ENCODE measurements at regions not wholly inside any gene's neighbourhood (a gene's known extent, or its start where the extent isn't known, plus 50 kb on each side); places are given as distances from the start of the nearest gene placed in this dataset.

GRCh38 chr17:79368521-79368920 lies 242.3 kb downstream of the RBFOX3 start:
- Histone ChIP-seq H3K36me3 (ENCODE audit: control insufficient read depth in 1 of 2, insufficient read depth in 2 of 2, low read length in 2 of 2) (no peaks in the 10 kb centered on the region), H3K27ac (ENCODE audit: low read length) (no peak overlapping the region), H3K9me3 (ENCODE audit: control insufficient read depth in 1 of 2, low read length in 2 of 2) (no peaks in the 10 kb centered on the region), H3K4me1 (ENCODE audit: control insufficient read depth in 1 of 2, insufficient read depth in 2 of 2, low read length in 2 of 2) (no peaks in the 10 kb centered on the region), H3K4me3 (ENCODE audit: low read depth in 1 of 2, low read length in 2 of 2) (no peak overlapping the region), H3K27me3 (ENCODE audit: low read depth, low read length) (no peaks in the 10 kb centered on the region)

DNA sequence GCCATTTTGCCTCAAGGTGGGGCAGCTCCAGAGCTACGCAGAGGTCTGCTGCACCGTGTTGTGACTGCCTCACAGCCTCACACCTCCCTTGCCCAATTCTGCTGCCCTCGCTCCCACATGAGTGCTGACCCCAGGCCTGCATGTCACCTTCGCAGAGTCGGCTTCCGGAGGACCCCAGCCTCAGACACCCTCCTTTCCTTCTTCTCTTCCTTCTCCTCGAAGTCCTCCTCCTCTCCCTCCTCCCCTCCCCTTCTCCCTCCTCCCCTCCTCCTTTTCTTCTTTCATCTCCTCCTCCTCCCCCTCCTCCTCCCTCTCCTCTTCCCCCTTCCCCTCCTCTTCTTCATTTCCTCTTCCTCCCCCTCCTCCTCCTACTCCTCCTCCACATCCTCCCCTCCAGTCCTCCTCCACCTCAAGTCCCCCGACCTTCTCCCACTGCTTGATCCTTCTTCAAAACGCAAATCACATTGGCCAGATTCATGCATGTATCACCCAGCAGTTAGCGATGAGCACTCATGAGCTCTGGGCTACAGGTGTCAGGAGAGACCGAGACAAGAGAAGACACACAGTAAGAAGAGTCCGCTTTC lies 243.8 kb downstream of the RBFOX3 start:
- H3K4me1 ChIP-seq (ENCODE audit: control insufficient read depth in 1 of 2, insufficient read depth in 2 of 2, low read length in 2 of 2), result peaks cover 0 to 12% of the 10 kb centered on the region in 2 donors
- H3K27me3 ChIP-seq (ENCODE audit: low read depth, low read length), result no peaks in the 10 kb centered on the region
- H3K36me3 ChIP-seq (ENCODE audit: control insufficient read depth in 1 of 2, insufficient read depth in 2 of 2, low read length in 2 of 2), result no peaks in the 10 kb centered on the region
- no peaks in the 10 kb centered on the region for H3K9me3 ChIP-seq (ENCODE audit: control insufficient read depth in 1 of 2, low read length in 2 of 2)
- H3K4me3 ChIP-seq (ENCODE audit: low read depth in 1 of 2, low read length in 2 of 2), result no peak overlapping the region
- no peak overlapping the region for H3K27ac ChIP-seq (ENCODE audit: low read length)

DNA sequence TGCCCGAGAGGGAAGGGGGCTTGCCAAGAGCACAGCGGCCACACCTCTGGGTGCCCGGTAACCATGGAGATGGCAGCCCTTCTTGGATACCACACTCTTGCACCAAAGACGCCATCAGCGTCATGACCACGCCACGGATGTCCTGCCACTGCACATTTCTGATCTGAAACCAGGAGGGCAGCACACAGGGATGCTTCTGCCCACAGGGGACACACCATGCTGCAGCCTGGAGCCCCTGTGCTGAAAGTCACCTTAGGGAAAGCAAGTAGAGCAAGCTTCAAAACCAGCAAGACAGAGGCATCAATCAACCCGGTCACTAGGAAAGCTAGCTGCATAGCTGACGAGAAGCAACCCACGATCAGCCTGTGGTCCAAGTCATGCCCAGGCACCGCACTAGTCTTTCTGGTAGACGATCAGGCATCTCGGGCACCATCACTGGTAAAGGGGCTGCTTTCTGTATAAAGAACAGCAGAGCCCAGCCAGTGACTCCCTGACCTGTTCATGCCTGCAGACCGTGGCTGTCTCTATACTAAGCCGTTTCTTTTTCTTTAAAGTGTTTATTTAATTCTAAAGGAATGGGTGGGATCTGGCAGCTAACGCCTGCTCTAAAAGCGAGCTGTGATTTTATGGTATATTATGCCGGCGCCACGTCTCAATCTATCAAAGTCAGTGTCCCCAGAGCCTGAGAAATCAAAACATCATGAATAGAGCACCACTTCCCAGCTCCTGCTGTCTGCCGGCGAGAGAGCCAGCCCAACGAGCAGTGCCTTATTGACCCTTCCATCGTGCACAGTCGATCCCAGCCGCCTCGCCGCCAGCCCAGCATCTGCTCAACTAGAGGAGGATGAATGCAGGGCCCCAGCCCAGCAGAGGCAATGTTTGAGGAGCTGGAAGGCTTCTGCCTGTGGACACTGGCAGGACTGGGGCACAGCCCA lies 244.7 kb downstream of the RBFOX3 start:
- no peaks in the 10 kb centered on the region for H3K9me3 ChIP-seq (ENCODE audit: control insufficient read depth in 1 of 2, low read length in 2 of 2)
- no peaks in the 10 kb centered on the region for H3K27me3 ChIP-seq (ENCODE audit: low read depth, low read length)
- no peaks in the 10 kb centered on the region for H3K36me3 ChIP-seq (ENCODE audit: control insufficient read depth in 1 of 2, insufficient read depth in 2 of 2, low read length in 2 of 2)
- H3K4me3 ChIP-seq (ENCODE audit: low read depth in 1 of 2, low read length in 2 of 2), result no peak overlapping the region
- H3K27ac ChIP-seq (ENCODE audit: low read length), result no peak overlapping the region
- peaks cover 0 to 20% of the 10 kb centered on the region in 2 donors for H3K4me1 ChIP-seq (ENCODE audit: control insufficient read depth in 1 of 2, insufficient read depth in 2 of 2, low read length in 2 of 2)

- Histone ChIP-seq H3K27ac (ENCODE audit: low read length) (no peak overlapping the region), H3K4me1 (ENCODE audit: control insufficient read depth in 1 of 2, insufficient read depth in 2 of 2, low read length in 2 of 2) (peaks cover 0 to 21% of the 10 kb centered on the region in 2 donors), H3K36me3 (ENCODE audit: control insufficient read depth in 1 of 2, insufficient read depth in 2 of 2, low read length in 2 of 2) (no peaks in the 10 kb centered on the region), H3K9me3 (ENCODE audit: control insufficient read depth in 1 of 2, low read length in 2 of 2) (no peaks in the 10 kb centered on the region), H3K27me3 (ENCODE audit: low read depth, low read length) (no peaks in the 10 kb centered on the region), H3K4me3 (ENCODE audit: low read depth in 1 of 2, low read length in 2 of 2) (no peak overlapping the region)
These were observed 245.5 kb downstream of the RBFOX3 start for GRCh38 chr17:79365351-79365750.

GRCh38 chr17:79364315-79365094 lies 246.3 kb downstream of the RBFOX3 start:
- Histone ChIP-seq H3K4me3 (ENCODE audit: low read depth in 1 of 2, low read length in 2 of 2) (no peak overlapping the region), H3K27me3 (ENCODE audit: low read depth, low read length) (no peaks in the 10 kb centered on the region), H3K4me1 (ENCODE audit: control insufficient read depth in 1 of 2, insufficient read depth in 2 of 2, low read length in 2 of 2) (peaks cover 0 to 21% of the 10 kb centered on the region in 2 donors), H3K36me3 (ENCODE audit: control insufficient read depth in 1 of 2, insufficient read depth in 2 of 2, low read length in 2 of 2) (no peaks in the 10 kb centered on the region), H3K9me3 (ENCODE audit: control insufficient read depth in 1 of 2, low read length in 2 of 2) (no peaks in the 10 kb centered on the region), H3K27ac (ENCODE audit: low read length) (no peak overlapping the region)

GRCh38 chr17:79363552-79364275 lies 247.1 kb downstream of the RBFOX3 start:
- H3K27me3 ChIP-seq (ENCODE audit: low read depth, low read length), result no peaks in the 10 kb centered on the region
- H3K4me3 ChIP-seq (ENCODE audit: low read depth in 1 of 2, low read length in 2 of 2), result no peak overlapping the region
- H3K27ac ChIP-seq (ENCODE audit: low read length), result no peak overlapping the region
- H3K4me1 ChIP-seq (ENCODE audit: control insufficient read depth in 1 of 2, insufficient read depth in 2 of 2, low read length in 2 of 2), result peaks cover 0 to 21% of the 10 kb centered on the region in 2 donors
- no peaks in the 10 kb centered on the region for H3K36me3 ChIP-seq (ENCODE audit: control insufficient read depth in 1 of 2, insufficient read depth in 2 of 2, low read length in 2 of 2)
- H3K9me3 ChIP-seq (ENCODE audit: control insufficient read depth in 1 of 2, low read length in 2 of 2), result no peaks in the 10 kb centered on the region

- no peak overlapping the region for H3K27ac ChIP-seq (ENCODE audit: low read length)
- no peaks in the 10 kb centered on the region for H3K36me3 ChIP-seq (ENCODE audit: control insufficient read depth in 1 of 2, insufficient read depth in 2 of 2, low read length in 2 of 2)
- H3K9me3 ChIP-seq (ENCODE audit: control insufficient read depth in 1 of 2, low read length in 2 of 2), result no peaks in the 10 kb centered on the region
- H3K27me3 ChIP-seq (ENCODE audit: low read depth, low read length), result no peaks in the 10 kb centered on the region
- no peak overlapping the region for H3K4me3 ChIP-seq (ENCODE audit: low read depth in 1 of 2, low read length in 2 of 2)
- H3K4me1 ChIP-seq (ENCODE audit: control insufficient read depth in 1 of 2, insufficient read depth in 2 of 2, low read length in 2 of 2), result peaks cover 0 to 21% of the 10 kb centered on the region in 2 donors
These were observed 248.0 kb downstream of the RBFOX3 start for GRCh38 chr17:79362772-79363305.

- no peaks in the 10 kb centered on the region for H3K36me3 ChIP-seq (ENCODE audit: control insufficient read depth in 1 of 2, insufficient read depth in 2 of 2, low read length in 2 of 2)
- peaks cover 0 to 21% of the 10 kb centered on the region in 2 donors for H3K4me1 ChIP-seq (ENCODE audit: control insufficient read depth in 1 of 2, insufficient read depth in 2 of 2, low read length in 2 of 2)
- H3K27me3 ChIP-seq (ENCODE audit: low read depth, low read length), result no peaks in the 10 kb centered on the region
- H3K4me3 ChIP-seq (ENCODE audit: low read depth in 1 of 2, low read length in 2 of 2), result no peak overlapping the region
- no peaks in the 10 kb centered on the region for H3K9me3 ChIP-seq (ENCODE audit: control insufficient read depth in 1 of 2, low read length in 2 of 2)
- H3K27ac ChIP-seq (ENCODE audit: low read length), result no peak overlapping the region
These were observed 248.7 kb downstream of the RBFOX3 start for GRCh38 chr17:79361873-79362771.

DNA sequence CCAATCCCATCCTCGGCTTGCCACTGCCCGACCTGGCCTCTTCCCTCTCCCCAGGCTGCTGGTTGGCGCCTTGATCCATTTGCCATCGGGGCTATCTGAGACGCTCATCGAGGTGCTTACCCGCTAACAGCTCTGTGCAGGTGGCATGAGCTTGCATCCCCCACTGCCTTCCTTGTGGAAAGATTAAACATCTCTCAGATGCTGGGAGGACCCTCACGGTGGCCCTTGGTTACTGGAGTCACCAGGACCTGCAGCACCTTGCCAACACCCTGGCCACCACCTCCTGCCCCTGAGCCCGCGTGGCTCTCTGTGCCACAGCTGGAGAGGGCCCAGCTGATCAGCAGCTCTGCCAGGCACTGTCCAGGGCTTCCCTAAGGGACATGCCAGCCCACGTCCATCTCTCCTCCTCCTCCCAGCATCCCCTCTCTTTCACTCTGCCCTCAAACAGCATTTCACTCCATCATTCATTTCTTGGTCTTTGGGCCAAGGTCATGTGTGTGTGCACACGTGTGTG lies 249.6 kb downstream of the RBFOX3 start:
- H3K27ac ChIP-seq (ENCODE audit: low read length), result no peak overlapping the region
- no peak overlapping the region for H3K4me3 ChIP-seq (ENCODE audit: low read depth in 1 of 2, low read length in 2 of 2)
- peaks cover 0 to 27% of the 10 kb centered on the region in 2 donors for H3K4me1 ChIP-seq (ENCODE audit: control insufficient read depth in 1 of 2, insufficient read depth in 2 of 2, low read length in 2 of 2)
- H3K27me3 ChIP-seq (ENCODE audit: low read depth, low read length), result no peaks in the 10 kb centered on the region
- no peaks in the 10 kb centered on the region for H3K36me3 ChIP-seq (ENCODE audit: control insufficient read depth in 1 of 2, insufficient read depth in 2 of 2, low read length in 2 of 2)
- no peaks in the 10 kb centered on the region for H3K9me3 ChIP-seq (ENCODE audit: control insufficient read depth in 1 of 2, low read length in 2 of 2)

GRCh38 chr17:79360196-79360595 lies 250.7 kb downstream of the RBFOX3 start:
- Histone ChIP-seq H3K4me1 (ENCODE audit: control insufficient read depth in 1 of 2, insufficient read depth in 2 of 2, low read length in 2 of 2) (peaks cover 0 to 34% of the 10 kb centered on the region in 2 donors), H3K27me3 (ENCODE audit: low read depth, low read length) (no peaks in the 10 kb centered on the region), H3K4me3 (ENCODE audit: low read depth in 1 of 2, low read length in 2 of 2) (no peak overlapping the region), H3K9me3 (ENCODE audit: control insufficient read depth in 1 of 2, low read length in 2 of 2) (no peaks in the 10 kb centered on the region), H3K36me3 (ENCODE audit: control insufficient read depth in 1 of 2, insufficient read depth in 2 of 2, low read length in 2 of 2) (no peaks in the 10 kb centered on the region), H3K27ac (ENCODE audit: low read length) (no peak overlapping the region)

Measured in muscle layer of duodenum (tissue), 2 donors.